Astrocyte (in vitro differentiated cells and primary cell): ENCODE measurements at regions not wholly inside any gene's neighbourhood (a gene's known extent, or its start where the extent isn't known, plus 50 kb on each side); places are given as distances from the start of the nearest gene placed in this dataset.

Source experiments
- CTCF ChIP-seq: IDR thresholded peaks from 2 replicates; pipeline ENCODE4 v1.5.1; 2011; ENCODE audit warnings: low read depth, mild to moderate bottlenecking, inconsistent platforms, low read length, moderate library complexity; ENCODE audit not compliant: insufficient read depth
- EZH2 ChIP-seq: IDR thresholded peaks from 2 replicates; pipeline ENCODE4 v1.6.1; 2012; ENCODE audit warnings: mild to moderate bottlenecking, low read length, inconsistent platforms; ENCODE audit not compliant: insufficient read depth

- TF ChIP-seq CTCF: no peak
- no peak for TF ChIP-seq EZH2
Measured at GRCh38 chr13:77458736-77459135, 76.8 kb upstream of the SCEL start.
